Astrocyte (in vitro differentiated cells and primary cell): ENCODE measurements at regions not wholly inside any gene's neighbourhood (a gene's known extent, or its start where the extent isn't known, plus 50 kb on each side); places are given as distances from the start of the nearest gene placed in this dataset.

Experiments
- DNase-seq: peaks from one replicate; pipeline ENCODE4 v3.0.0-alpha.2; 2010; ENCODE audit warnings: low read depth
- FAIRE-seq: peaks from 2 replicates; lab custom pipeline; 2011; peaks lifted over from hg19 to GRCh38; lab: Jason Lieb, UNC
- H2AFZ ChIP-seq: 2 replicates; pipeline ENCODE4 v1.6.0; 2012; ENCODE audit warnings: low read depth, low read length, inconsistent platforms
- H3K27ac ChIP-seq: 2 replicates; pipeline ENCODE4 v1.5.1; 2011; ENCODE audit warnings: low read depth, low read length, inconsistent platforms
- H3K27me3 ChIP-seq: 2 replicates; pipeline ENCODE4 v1.6.0; 2011; ENCODE audit warnings: low read length, inconsistent platforms; ENCODE audit not compliant: insufficient read depth
- H3K36me3 ChIP-seq: 2 replicates; pipeline ENCODE4 v1.5.1; 2011; ENCODE audit warnings: low read length, inconsistent platforms; ENCODE audit not compliant: insufficient read depth
- H3K4me1 ChIP-seq: 2 replicates; pipeline ENCODE4 v1.5.1; 2011; ENCODE audit warnings: low read length, inconsistent platforms; ENCODE audit not compliant: insufficient read depth
- H3K4me2 ChIP-seq: 2 replicates; pipeline ENCODE4 v1.6.0; 2012; ENCODE audit warnings: low read length, inconsistent platforms
- H3K4me3 ChIP-seq: 2 replicates; pipeline ENCODE4 v1.5.1; 2011; ENCODE audit warnings: low read depth, mild to moderate bottlenecking, low read length, inconsistent platforms; ENCODE audit not compliant: insufficient read depth
- H3K79me2 ChIP-seq: 2 replicates; pipeline ENCODE4 v1.6.0; 2012; ENCODE audit warnings: mild to moderate bottlenecking, low read length, inconsistent platforms; ENCODE audit not compliant: insufficient read depth
- H3K9ac ChIP-seq: 2 replicates; pipeline ENCODE4 v1.6.0; 2012; ENCODE audit warnings: mild to moderate bottlenecking, low read length, inconsistent platforms
- H3K9me3 ChIP-seq: 2 replicates; pipeline ENCODE4 v1.5.1; 2012; ENCODE audit warnings: low read depth, mild to moderate bottlenecking, low read length, inconsistent platforms; ENCODE audit not compliant: insufficient read depth
- H4K20me1 ChIP-seq: 2 replicates; pipeline ENCODE4 v1.6.0; 2012; ENCODE audit warnings: low read length, inconsistent platforms; ENCODE audit not compliant: insufficient read depth
- H3K27ac Mint-ChIP-seq: one replicate; pipeline ENCODE4 v1.8.0; 2021; ENCODE audit warnings: mild to moderate bottlenecking, mixed read lengths; ENCODE audit not compliant: unreplicated experiment
- H3K27me3 Mint-ChIP-seq: one replicate; pipeline ENCODE4 v1.8.0; 2021; ENCODE audit warnings: low read depth, mixed read lengths; ENCODE audit not compliant: unreplicated experiment
- H3K36me3 Mint-ChIP-seq: one replicate; pipeline ENCODE4 v1.8.0; 2021; ENCODE audit warnings: low read depth, mixed read lengths; ENCODE audit not compliant: unreplicated experiment
- H3K4me1 Mint-ChIP-seq: one replicate; pipeline ENCODE4 v1.8.0; 2021; ENCODE audit warnings: low read depth, mixed read lengths; ENCODE audit not compliant: unreplicated experiment
- H3K4me3 Mint-ChIP-seq: one replicate; pipeline ENCODE4 v1.8.0; 2021; ENCODE audit warnings: mild to moderate bottlenecking, moderate library complexity, mixed read lengths; ENCODE audit not compliant: unreplicated experiment
- H3K9me3 Mint-ChIP-seq: one replicate; pipeline ENCODE4 v1.8.0; 2021; ENCODE audit warnings: mild to moderate bottlenecking, mixed read lengths; ENCODE audit not compliant: unreplicated experiment
- EZH2 ChIP-seq: IDR thresholded peaks from 2 replicates; pipeline ENCODE4 v1.6.1; 2012; ENCODE audit warnings: mild to moderate bottlenecking, low read length, inconsistent platforms; ENCODE audit not compliant: insufficient read depth
- TF ChIP-seq, protein P1 (sequence below): IDR thresholded peaks from 2 replicates; pipeline ENCODE4 v1.5.1; 2011; ENCODE audit warnings: low read depth, mild to moderate bottlenecking, inconsistent platforms, low read length, moderate library complexity; ENCODE audit not compliant: insufficient read depth

DNA sequence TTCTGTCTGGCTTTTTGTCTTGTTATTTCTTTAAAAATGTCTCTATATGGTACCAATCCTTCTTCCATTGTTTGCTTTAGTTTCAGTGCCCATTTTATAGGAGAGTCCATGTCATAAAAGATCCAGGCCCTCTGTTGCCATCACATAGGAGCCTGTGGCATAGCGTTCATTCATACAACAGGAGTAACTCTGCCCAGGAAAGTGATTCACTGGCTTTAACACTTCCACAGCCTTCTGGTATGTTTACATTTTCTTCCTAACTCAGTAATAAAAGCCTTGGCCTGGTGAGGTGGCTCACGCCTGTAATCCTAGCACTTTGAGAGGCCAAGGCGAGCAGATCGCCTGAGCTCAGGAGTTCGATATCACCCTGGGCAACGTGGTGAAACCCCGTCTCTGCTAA is 519.3 kb upstream of the PTGER4 start:
- Mint-ChIP-seq H3K27ac (no peak overlapping the region), H3K4me1 (no peaks in the 10 kb centered on the region), H3K27me3 (no peaks in the 10 kb centered on the region), H3K36me3 (no peaks in the 10 kb centered on the region), H3K4me3 (no peak overlapping the region), H3K9me3 (peaks cover 6% of the 10 kb centered on the region)
- no peak for FAIRE-seq
- Histone ChIP-seq H3K27ac (no peak overlapping the region), H3K27me3 (no peaks in the 10 kb centered on the region), H3K79me2 (no peaks in the 10 kb centered on the region), H3K36me3 (no peaks in the 10 kb centered on the region), H4K20me1 (no peaks in the 10 kb centered on the region), H2AFZ (no peak overlapping the region), H3K9ac (no peak overlapping the region), H3K4me1 (no peaks in the 10 kb centered on the region), H3K4me3 (no peak overlapping the region), H3K9me3 (no peaks in the 10 kb centered on the region), H3K4me2 (no peak overlapping the region)
- no peak for TF ChIP-seq EZH2
- TF ChIP-seq, protein P1, sequence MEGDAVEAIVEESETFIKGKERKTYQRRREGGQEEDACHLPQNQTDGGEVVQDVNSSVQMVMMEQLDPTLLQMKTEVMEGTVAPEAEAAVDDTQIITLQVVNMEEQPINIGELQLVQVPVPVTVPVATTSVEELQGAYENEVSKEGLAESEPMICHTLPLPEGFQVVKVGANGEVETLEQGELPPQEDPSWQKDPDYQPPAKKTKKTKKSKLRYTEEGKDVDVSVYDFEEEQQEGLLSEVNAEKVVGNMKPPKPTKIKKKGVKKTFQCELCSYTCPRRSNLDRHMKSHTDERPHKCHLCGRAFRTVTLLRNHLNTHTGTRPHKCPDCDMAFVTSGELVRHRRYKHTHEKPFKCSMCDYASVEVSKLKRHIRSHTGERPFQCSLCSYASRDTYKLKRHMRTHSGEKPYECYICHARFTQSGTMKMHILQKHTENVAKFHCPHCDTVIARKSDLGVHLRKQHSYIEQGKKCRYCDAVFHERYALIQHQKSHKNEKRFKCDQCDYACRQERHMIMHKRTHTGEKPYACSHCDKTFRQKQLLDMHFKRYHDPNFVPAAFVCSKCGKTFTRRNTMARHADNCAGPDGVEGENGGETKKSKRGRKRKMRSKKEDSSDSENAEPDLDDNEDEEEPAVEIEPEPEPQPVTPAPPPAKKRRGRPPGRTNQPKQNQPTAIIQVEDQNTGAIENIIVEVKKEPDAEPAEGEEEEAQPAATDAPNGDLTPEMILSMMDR: no peak
- no peak for DNase-seq

DNA sequence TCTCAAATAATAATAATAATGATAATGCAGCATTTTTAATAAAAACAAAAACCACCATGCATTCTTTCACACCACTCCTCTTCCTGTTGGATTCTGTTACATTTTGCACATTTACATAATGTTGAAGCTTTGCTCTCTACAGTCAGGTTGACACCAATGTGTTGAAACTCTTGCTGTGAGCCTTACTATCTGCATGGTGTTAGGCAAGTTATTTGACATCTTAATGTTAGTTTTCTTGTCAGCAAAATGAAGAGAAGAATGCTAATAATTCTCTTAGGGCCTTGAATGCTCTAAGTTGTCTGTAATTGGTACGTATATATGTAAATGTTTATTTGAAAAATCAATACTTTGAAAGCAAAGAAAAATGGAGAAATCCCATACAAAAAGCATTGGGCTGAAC is 525.5 kb upstream of the PTGER4 start:
- Histone ChIP-seq H3K4me3 (no peak overlapping the region), H2AFZ (no peak overlapping the region), H3K4me2 (no peak overlapping the region), H3K27ac (no peak overlapping the region), H3K27me3 (no peaks in the 10 kb centered on the region), H4K20me1 (no peaks in the 10 kb centered on the region), H3K9ac (no peak overlapping the region), H3K4me1 (no peaks in the 10 kb centered on the region), H3K36me3 (no peaks in the 10 kb centered on the region), H3K79me2 (no peaks in the 10 kb centered on the region), H3K9me3 (no peaks in the 10 kb centered on the region)
- Mint-ChIP-seq H3K27ac (no peak overlapping the region), H3K4me1 (no peaks in the 10 kb centered on the region), H3K4me3 (no peak overlapping the region), H3K9me3 (peaks cover 2% of the 10 kb centered on the region), H3K36me3 (no peaks in the 10 kb centered on the region), H3K27me3 (no peaks in the 10 kb centered on the region)
- DNase-seq (no peak), FAIRE-seq (no peak)
- TF ChIP-seq, protein P1: no peak
- TF ChIP-seq EZH2: no peak

DNA sequence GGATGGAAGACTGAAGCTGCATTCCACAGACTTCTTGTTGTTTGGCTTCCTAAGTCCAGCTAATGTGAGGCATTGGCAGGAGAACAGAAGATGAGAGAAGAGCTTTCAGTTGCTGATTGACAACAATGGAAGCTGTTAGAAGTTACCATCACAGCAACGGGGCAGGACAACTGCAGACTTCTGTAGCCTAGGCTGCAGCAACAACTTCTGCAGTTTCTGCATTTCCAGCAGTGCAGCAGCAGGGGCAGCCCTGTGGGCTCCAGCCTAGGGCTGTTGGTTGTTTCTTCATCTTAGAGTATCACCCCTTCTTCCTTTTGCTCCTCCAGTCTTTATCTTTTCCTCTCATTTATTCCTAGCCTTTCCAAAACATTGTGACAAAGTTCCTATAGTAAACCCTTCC is 528.8 kb upstream of the PTGER4 start:
- no peak overlapping the region for H2AFZ ChIP-seq

More for the DNA sequence above, 528.8 kb upstream of the PTGER4 start:
- peaks cover 2% of the 10 kb centered on the region for H3K9me3 Mint-ChIP-seq
- H3K27me3 Mint-ChIP-seq: no peaks in the 10 kb centered on the region
- Histone ChIP-seq H3K4me2 (no peak overlapping the region), H3K27me3 (no peaks in the 10 kb centered on the region), H3K9me3 (no peaks in the 10 kb centered on the region), H3K27ac (no peak overlapping the region), H3K36me3 (no peaks in the 10 kb centered on the region), H3K9ac (no peak overlapping the region), H3K4me1 (no peaks in the 10 kb centered on the region), H3K4me3 (no peak overlapping the region), H3K79me2 (no peaks in the 10 kb centered on the region), H4K20me1 (no peaks in the 10 kb centered on the region)
- no peak overlapping the region for H3K4me3 Mint-ChIP-seq
- FAIRE-seq (no peak), DNase-seq (no peak)
- H3K4me1 Mint-ChIP-seq: no peaks in the 10 kb centered on the region
- no peak overlapping the region for H3K27ac Mint-ChIP-seq
- no peak for TF ChIP-seq EZH2
- TF ChIP-seq, protein P1: no peak
- H3K36me3 Mint-ChIP-seq: no peaks in the 10 kb centered on the region
